HG02943 (cell line): ENCODE measurements at regions not wholly inside any gene's neighbourhood (a gene's known extent, or its start where the extent isn't known, plus 50 kb on each side); places are given as distances from the start of the nearest gene placed in this dataset.

Experiments
- ATAC-seq: cut with Tn5 transposase; IDR thresholded peaks from one replicate; pipeline ENCODE4 v1.9.1; 2021; ENCODE audit warnings: mild to moderate bottlenecking, low read depth, moderate library complexity; ENCODE audit not compliant: unreplicated experiment

DNA sequence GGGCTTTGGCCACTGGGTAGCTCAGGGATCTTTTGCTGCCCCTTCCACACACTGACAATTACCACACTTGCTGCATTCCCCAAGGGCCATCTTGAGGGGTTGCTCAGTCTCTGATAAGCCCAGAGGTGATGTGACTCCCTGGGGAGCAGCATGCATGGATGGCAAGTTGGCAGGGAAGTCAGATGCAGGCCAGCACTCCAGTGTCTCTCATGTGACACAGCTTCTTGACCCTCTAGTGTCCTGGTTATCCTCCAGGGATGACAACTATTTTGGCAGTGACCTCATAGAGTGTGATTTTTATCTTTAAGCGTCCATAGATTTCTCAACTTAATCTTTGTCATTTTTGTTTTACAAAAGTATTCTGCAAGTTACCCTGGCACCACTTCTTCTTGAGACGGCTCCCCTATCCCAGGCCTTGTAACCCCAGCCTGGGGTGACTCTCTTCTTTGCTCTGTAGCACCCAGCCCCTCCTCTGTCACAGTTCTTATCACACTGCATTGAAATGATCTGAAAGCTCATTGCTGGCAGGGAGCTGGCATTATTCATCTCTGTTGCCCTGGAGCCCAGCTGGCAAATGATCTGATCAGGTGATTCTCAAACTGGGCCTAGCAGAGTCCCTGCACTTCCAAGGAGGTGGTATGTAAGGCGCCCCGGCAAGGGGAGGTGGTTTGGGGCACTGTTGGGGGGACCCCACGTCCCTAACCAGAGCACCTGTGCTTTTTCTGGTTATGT lies 72.6 kb downstream of the TENT5C start:
- no peak for ATAC-seq

DNA sequence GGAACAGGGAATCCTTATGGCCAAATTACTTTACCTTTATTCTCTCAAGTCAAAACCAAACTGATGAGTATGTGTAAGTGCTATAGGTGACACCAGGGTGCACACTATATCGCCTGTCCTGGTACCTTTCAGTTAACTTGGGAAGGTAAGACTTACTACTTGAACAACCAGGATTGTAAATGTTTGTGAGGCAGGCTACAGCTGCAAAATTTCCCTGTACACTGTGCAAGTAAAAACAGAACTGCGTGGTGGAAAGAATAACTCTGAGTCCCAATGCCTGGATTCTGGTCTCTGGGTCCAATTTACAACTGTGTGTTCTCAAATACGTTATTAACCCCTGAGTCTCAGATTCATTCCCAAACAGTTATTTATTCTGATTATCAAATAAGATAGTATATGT lies 73.5 kb downstream of the TENT5C start:
- ATAC-seq: no peak

DNA sequence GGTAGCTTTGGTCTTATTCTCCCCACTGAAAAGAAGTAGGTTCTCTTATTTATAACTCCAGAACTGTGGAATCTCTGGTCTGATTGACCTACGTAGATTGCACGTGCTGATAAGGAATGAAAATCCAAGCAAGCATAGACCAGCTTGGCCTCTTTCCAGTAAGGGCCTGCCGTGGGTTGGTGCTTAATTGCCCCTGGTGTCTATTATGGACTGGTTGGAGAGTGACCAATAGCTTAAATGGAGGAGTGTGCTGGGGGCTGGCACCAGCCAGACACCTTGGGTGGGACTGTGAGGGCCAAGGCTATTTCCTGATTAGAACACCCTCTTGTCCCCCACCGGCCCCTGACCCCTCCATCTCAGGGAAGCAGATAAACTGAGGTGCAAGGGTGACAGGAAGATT lies 74.0 kb downstream of the TENT5C start:
- no peak for ATAC-seq

DNA sequence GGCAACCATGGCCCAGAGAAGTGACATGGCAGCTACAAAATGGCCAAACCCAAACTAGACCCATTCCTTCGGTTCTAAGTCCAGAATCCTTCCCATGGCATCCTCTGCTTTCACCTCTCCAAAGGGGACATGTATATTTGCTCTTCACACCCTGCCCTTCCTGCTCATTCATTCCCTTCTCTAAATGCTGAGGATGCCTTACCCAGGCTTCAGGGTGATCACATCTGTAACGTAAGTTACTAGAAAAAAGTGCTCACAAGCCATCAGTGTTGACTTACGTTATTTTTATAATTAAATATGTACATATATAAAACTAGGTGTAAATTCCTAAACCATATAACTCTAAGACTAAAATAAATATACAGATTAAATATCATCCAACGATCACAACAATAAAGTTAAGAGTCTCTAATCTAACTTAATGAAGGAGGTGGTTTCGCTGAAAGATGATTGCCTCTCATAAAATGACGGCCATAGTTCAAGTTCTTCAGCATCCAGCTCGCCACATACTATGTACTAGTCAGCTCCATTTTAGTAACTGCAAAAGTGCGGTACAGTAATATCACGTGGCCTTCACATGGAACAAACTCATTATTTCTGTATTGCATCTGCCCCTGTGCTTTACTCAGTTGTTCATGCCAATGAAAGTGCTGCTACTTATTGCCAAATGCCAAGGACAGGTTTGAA lies 74.6 kb downstream of the TENT5C start:
- no peak for ATAC-seq

DNA sequence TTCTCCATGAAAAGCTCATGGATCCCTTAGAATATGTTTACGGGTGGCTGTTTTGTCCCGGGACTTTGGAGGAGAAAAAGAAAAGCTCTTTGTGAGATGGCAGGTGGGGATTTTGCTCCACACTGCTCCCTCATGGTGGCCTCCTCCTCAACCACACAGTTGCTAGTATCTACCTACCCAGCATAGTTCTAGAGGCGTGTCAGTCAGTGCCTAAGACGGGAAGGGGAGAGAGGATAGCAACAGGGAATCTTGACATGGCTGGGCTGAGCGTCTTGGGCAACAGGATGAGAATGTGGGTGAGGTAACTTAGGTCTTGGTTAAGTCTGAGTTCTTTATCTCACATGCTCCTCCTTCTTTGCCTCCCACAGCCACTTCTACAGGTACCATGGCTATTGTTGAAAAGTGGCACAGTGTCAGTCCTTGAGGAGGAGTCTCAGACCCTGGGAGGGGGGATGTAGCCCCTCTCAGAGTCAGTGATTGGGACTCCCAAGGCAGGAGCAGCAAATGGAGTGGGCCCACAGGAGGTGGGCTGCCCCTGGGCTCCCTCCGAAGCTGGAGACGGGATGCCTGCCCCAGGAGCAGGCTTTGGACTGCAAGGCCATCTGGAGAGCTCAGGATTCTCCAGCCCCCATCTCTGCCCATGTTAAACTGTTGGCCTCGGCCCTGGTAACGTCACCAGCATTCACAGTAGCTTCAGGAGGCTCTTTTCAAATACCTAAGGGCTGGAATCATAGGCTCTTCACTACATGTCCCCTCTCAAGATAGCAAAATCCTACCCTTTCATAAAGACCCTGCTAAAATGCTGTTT lies 75.4 kb downstream of the TENT5C start:
- no peak for ATAC-seq

DNA sequence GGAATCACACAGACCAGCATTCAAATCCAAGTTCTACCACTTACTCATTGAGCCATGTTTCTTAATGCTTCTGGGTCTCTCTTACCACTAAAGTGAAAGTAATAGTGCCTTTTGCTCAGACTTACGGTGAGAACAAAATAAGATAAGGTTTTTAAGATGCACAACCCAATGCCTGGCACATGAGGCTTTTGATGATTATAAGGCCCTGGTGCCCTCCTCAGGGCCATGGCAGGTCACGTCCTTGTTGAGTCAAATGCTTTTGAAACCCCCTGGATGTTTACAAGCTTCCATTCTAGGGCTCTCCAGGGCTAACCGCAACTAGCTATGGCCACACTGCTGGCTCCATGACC lies 76.0 kb downstream of the TENT5C start:
- no peak for ATAC-seq

DNA sequence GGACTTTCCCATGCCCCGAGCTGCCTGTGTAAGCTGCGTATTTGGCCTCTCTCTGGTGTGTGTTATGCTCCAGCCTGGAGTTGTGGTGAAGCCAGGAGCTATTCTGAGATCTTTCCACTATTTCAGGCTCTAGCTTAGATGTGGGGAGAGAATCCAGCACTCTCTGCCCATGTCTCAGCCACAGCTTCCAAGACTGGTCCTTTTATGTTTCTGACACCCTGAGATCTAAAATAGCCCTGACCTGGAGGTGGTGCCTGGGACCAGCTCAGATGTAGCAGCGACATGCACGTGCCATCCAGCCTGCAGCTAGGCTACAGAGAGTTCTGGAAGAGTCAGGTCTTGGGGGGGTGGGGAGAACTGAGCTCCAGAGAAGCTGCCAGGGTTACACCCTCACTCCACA lies 76.5 kb downstream of the TENT5C start:
- ATAC-seq: no peak

DNA sequence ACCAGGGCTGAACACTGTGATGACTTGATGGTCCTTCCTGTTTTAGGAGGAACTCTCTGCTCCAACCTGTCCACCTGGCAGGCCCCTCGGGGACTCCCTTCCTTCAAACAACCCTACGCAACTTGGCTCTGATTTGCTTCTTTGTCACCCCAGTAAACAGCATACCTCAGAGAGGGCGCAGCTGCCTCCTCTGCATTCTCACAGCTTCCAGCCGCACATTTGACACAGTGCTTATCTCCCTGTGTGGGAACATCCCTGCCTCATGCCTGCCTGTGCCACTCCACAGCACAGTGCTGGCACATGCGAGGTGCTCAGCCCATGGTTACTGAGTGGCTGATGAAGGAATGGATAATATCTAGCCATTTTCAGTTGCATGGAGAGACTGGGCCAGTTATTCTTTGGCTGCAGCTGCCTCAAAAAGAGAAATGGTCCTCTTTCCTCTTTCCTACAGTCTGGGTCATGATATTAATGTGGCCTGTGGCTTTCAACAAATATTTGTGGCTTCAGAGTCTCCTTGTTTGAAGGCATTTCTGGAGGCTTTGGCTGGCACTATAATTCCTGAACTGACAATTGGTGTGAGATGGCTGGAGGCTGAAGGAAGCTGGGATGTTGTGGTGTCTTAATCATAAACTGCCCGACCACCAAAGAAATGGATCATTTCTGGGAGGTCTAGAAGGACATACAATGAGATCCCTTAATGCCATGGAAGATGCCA lies 77.9 kb downstream of the TENT5C start:
- ATAC-seq: no peak

DNA sequence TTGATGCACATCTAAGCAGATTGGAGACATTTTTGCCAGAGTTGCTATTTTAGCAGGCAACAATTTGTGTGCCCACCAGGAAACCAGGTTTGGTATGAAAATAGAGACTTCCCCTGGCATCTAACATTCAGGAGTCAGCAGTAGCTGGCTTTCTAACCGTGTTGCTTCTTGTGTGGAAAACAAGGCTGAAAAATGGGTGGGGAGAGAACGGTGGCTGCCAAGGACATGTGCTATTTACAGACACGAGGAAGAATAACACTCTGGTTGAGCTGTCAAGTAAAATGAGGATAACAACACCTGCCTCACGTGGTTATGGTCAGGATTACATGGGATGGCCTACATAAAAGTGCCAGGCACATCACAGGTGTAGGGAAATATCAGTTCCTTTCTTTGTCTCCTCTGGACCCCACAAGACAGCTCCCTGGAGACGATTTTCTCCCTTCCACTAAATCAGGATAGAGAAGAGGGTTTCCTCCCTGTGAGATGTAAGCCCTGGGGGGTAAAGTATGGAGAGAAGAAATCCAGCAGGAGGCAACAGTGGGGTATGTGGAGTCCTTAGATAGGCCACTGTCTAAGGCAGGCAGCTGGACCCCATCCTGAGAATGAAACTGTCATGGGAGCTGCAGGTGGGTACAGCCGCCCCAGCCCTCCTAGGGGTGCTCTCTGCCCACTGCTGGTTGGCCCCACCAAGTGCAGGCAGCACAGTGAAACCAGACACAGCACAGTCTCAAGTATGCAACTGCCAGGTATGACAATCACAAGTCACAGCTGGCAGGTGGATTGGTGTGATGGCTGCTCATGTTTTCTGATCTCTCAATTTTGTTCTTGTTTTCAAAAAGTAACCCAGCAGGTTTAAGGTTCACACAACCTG lies 80.3 kb downstream of the TENT5C start:
- no peak for ATAC-seq

DNA sequence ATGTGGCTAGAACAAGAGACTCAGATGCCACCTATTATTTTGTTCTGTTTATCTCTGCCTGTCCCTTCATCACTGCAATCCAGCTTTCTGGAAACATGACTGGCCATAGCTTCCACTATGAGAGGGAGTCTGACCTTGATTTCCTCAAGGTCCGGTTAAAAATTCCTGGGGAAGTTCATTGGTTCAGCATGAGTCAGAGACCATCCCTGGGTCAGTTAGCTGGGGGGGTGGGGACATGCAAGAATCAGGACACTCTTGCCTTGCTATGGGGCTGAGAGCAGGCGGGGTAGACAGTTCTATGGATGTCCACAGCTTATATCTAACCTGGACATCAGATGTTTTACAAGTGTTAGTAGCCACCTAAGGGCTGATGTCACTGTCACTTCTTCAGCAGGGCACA lies 81.1 kb downstream of the TENT5C start:
- no peak for ATAC-seq

DNA sequence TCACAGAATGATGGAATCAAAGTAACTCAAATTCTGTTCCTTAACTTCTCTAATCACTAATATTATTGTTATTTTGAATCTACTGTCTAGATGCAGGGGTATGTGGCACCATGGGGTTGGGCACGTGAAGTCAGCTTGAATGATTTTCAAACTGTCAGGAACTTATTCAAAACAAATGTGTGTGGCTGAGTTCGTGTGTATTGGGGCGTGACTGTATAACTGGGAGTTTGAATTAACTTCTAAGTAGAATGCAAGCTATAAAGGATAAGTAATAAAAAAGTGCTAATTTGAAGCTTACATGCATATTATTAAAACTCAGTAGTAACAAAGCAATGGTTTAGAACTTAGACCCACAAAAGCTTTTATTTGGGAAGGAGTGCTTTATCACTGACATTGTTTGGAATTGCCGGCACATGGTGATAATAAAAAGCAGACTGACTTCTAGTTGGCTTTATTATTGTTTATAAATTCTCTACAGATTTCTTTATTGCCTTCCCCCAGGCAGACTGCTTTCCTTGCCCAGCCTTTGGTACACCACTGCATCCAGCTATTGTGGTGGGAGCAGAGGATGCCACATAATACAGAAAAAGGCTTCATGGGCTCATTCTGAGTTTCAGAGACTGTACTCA lies 84.3 kb downstream of the TENT5C start:
- ATAC-seq: no peak

DNA sequence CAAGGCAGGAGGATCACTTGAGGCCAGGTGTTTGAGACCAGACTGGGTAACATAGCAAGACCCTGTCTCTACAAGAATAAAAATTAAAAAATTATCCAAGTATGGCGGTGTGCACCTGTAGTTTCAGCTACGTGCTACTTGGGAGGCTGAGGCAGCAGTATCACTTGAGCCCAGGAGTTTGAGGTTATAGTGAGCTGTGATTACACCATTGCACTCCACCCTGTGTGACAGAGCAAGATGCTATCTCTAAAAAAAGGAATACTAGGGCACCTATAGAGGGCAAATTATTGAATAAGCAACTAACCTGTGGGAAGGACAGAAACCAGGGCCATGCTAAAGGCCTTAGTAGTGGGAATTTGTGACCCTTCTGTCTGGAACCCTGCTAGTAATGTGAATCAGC lies 86.1 kb downstream of the TENT5C start:
- no peak for ATAC-seq

DNA sequence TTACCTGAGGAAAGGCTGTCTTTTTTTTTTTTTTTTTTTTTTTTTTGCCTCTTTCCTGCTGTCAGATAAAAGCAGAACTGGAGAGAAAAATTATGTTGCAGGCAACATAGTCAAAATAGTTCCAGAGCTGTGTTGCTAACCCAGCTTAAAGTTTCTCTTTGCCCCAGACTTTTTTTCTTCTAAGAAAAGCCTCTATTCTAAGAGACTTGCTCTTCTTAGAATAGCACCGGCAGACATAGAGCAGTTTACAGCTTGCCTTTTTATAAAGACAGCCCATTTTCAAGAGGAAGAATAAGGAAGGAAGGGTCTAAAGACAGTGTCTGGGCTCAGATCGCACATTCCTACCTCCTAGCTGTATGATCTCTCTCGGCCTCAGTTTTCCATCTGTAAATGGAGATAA lies 88.7 kb downstream of the TENT5C start:
- no peak for ATAC-seq

DNA sequence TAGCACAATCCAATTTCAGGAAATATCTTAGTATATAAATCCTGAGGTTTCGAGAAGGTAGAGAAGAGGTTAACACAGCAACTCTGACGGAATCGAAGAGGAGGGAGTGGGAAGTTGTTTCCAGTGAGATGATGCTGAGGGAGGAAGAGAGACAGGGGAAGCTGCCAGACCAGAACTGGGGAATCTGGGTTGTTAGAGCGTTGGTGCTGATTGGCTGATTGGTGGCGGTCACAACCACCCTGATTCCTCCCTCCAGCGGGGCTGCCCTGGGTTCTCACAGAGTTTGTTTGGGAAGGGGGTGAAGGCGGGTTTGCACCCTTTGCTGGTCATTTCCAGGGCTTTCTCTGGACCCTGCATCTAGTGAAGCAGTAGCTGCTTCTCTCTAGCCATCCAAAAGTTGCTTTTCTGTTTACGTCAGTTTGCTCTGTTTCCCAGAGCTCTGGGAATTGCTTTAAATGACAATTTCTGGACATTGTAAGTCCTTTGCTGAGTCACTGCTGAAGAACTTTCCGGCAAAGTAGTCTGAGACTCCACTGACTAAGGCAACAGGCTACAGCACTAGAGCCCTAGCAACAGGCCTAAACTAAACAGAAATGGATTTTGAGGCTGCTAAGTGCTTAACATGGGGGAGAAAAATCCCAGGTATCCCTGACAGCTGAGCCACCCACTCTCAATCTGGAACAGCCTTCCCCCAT lies 90.1 kb downstream of the TENT5C start:
- ATAC-seq: no peak

DNA sequence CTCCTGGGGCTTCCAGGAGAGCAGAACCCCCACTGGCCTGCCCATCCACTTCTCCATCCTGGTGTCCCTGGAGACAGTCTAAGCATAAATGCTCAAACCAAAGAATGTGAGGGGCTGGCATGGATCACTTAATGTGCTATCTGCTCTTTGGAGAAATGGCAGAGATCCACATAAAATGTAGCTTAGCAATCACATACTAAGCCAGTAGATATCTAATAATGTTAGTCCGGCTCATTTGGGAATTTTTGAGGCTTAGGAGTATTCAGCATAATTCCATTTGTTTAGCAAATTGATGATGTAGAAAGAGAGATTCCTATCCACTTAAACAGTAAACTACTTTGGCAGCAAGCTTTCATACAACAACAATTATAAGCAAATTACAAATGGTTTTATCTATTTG lies 90.7 kb downstream of the TENT5C start:
- ATAC-seq: no peak

DNA sequence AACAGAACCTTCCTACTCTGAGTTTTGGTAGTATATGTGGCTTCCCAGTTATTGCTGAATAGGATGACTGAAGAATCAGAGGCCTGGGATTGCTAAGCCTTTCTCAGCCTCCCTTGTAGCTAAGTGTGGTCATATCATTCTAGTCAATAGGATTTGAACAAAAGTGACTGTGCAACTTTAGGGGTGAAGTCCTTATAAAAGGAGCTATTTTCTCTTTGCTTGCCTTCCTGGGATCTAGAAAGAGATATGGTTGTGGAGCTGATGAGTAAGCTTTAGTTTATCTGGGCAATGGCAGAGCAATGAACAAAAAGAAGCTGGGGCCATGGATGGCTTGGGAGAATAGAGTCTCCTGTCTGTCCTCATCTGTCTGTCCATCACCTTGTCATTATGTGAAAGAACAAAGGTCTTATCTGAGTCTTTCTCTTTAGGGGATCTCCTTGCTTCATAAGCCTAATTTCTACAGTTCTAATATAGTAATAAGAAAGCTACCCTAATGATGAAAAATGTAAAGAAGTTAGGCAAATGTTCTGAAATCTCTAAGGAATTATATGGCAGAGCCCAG lies 91.5 kb downstream of the TENT5C start:
- ATAC-seq: no peak

DNA sequence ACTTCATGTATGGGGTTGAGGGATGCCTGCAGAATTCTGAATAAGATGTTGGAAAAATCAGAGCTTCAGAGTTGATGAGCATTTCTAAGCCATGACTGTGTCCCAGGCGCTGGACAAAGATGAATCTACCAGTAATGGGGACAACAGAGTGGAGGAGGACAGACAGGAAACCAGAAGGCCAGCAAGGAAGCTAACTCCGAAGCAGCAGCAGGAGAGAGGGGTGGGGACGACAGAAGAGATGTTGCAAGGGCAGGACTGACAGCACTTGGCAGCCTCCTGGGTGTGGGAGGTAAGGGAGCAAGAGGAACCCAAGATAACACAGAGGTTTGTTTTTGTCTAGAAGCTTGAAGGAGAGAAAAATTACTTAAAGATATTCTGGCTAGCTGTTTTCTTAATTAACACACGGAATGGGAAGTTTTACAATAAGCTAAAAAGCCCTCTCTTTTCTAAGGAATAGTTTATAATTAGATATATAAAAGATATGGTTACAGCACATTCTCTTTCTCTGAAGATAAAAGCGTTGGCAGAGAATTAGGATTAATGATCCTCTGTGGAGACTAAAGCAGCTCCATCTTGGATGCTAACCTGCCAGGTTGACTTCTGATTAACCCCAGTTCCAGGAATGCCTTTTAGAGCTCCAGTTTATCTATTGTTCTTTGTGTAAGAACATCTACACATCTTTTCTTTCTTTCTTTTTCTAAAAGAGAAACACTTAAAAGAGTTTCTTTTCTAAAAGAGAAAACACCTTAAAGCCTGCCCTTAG lies 92.7 kb downstream of the TENT5C start:
- ATAC-seq: no peak

DNA sequence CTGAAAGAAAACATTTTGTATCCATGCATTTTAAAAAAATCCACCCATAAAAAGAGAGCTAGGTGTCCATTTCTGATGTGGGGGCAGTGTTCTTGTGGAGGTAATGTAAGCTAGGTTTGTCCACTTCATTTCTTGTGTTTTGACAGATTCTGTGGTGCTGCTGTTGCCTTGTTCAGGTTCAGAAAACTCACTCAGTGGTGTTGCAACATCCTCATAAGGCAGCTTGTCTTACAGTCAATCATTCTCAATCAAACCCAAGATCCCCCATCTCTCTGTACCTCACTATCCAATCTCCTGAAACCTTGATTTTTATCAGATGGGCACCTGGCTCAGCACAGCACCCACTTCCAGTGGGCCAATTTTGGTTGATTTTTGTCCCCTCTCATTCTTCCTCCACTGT lies 94.1 kb downstream of the TENT5C start:
- ATAC-seq: no peak
